ENCODE measurements at regions not wholly inside any gene's neighbourhood (a gene's known extent, or its start where the extent isn't known, plus 50 kb on each side); places are given as distances from the start of the nearest gene placed in this dataset.

DNA sequence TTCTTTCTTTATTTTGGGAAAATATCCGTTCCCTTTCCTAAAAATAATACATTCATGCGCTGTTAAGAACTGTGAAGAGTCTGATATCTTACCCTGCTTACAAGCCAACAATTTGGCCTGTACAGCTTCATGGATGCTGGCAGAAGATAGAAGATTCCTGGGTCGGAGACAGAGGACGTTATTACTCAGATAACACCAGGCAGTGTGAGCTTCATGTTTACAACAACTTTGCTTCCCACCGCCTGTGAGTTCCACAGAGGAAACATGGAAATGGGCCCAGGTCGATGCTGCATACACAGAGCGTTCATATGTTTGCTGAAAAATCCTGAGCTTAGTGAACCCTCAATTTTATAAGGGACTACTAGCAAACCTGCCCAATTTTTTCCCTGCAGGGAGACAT, 705.6 kb upstream of the SEL1L start:
- TF ChIP-seq, protein P1, sequence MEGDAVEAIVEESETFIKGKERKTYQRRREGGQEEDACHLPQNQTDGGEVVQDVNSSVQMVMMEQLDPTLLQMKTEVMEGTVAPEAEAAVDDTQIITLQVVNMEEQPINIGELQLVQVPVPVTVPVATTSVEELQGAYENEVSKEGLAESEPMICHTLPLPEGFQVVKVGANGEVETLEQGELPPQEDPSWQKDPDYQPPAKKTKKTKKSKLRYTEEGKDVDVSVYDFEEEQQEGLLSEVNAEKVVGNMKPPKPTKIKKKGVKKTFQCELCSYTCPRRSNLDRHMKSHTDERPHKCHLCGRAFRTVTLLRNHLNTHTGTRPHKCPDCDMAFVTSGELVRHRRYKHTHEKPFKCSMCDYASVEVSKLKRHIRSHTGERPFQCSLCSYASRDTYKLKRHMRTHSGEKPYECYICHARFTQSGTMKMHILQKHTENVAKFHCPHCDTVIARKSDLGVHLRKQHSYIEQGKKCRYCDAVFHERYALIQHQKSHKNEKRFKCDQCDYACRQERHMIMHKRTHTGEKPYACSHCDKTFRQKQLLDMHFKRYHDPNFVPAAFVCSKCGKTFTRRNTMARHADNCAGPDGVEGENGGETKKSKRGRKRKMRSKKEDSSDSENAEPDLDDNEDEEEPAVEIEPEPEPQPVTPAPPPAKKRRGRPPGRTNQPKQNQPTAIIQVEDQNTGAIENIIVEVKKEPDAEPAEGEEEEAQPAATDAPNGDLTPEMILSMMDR (IDR thresholded peaks at IDR 0.05) = no peak
- TF ChIP-seq POLR2A (IDR thresholded peaks at IDR 0.05) = no peak
